ENCODE measurements at regions not wholly inside any gene's neighbourhood (a gene's known extent, or its start where the extent isn't known, plus 50 kb on each side); places are given as distances from the start of the nearest gene placed in this dataset.
"Not testable (repeated sequence)": the region's sequence is repeated elsewhere in the genome, so short reads cannot be mapped to it uniquely, and the experiment has no call there.

- POLR2A ChIA-PET (ENCODE audit: partially characterized antibody); H3K4me2 ChIP-seq (ENCODE audit: insufficient read depth in 1 of 2, low read depth in 2 of 2, low read length in 2 of 2); H3K79me1 ChIP-seq (ENCODE audit: low read depth, low read length); H3K23me2 ChIP-seq (ENCODE audit: low read depth, low read length); H3K4ac ChIP-seq (replicated peaks; ENCODE audit: insufficient read length, low read depth, low read length); H3K79me2 ChIP-seq (ENCODE audit: control insufficient read depth in 1 of 2, insufficient read depth in 2 of 2, low read length in 2 of 2); H3K9ac ChIP-seq (replicated peaks in 1 of 4; ENCODE audit: extremely low read depth in 1 of 4, low read depth in 3 of 4, low read length in 3 of 4); H2BK120ac ChIP-seq (replicated peaks; ENCODE audit: low read depth, low read length); H2BK12ac ChIP-seq (ENCODE audit: low read depth, low read length); H3K27ac ChIP-seq (ENCODE audit: low read depth, low read length); H3K36me3 ChIP-seq (ENCODE audit: control insufficient read depth in 2 of 4, insufficient read depth in 4 of 4, low read length in 3 of 4); H3K27me3 ChIP-seq (replicated peaks in 1 of 4; ENCODE audit: control insufficient read depth in 3 of 4, extremely low read depth in 1 of 4, insufficient read depth in 3 of 4, low read length in 3 of 4); H4K20me1 ChIP-seq (replicated peaks in 1 of 2; ENCODE audit: control insufficient read depth in 1 of 2, insufficient read depth in 2 of 2, low read length in 2 of 2); H4K5ac ChIP-seq (ENCODE audit: insufficient read length, low read depth, low read length); H4K8ac ChIP-seq (ENCODE audit: extremely low read depth, insufficient read depth, low read length); H4K91ac ChIP-seq (replicated peaks; ENCODE audit: insufficient read length, low read length); H2AFZ ChIP-seq (ENCODE audit: low read length); H2BK20ac ChIP-seq (ENCODE audit: low read length); H3K4me1 ChIP-seq (replicated peaks in 1 of 4; ENCODE audit: control insufficient read depth in 3 of 4, insufficient read depth in 4 of 4, low read length in 3 of 4); FAIRE-seq; H3K4me3 ChIP-seq (ENCODE audit: extremely low read depth in 1 of 4, insufficient read depth in 2 of 4, low read depth in 3 of 4, low read length in 4 of 4); H3K23ac ChIP-seq (ENCODE audit: insufficient read length); CTCF ChIA-PET (ENCODE audit: partially characterized antibody); H3K14ac ChIP-seq (ENCODE audit: insufficient read length); H3K56ac ChIP-seq (replicated peaks; ENCODE audit: insufficient read length, low read depth, low read length); H3K18ac ChIP-seq (ENCODE audit: extremely low read depth, low read length); H2BK5ac ChIP-seq (ENCODE audit: low read depth, low read length); H2AK5ac ChIP-seq (ENCODE audit: low read depth, low read length); DNase-seq (ENCODE audit: low read depth in 1 of 2, low spot score in 2 of 2); H2BK15ac ChIP-seq (ENCODE audit: low read length): not testable (repeated sequence)
- peaks cover 0 to 16% of the 10 kb centered on the region in 2 experiments; a peak in 2 of 4 replicates for H3K9me3 ChIP-seq (ENCODE audit: insufficient read depth in 2 of 2, low read depth in 1 of 2, low read length in 1 of 2)
- no CpG with 5 or more reads among the region's 11 CpGs for WGBS, 2 experiments (ENCODE audit: extremely low coverage in 1 of 2, insufficient coverage in 1 of 2, insufficient read length in 1 of 2, insufficient replicate concordance in 2 of 2, low coverage in 1 of 2, low lambda C conversion rate in 2 of 2, missing lambda C conversion rate in 1 of 2)
Observed at GRCh38 chr2:131836116-131836515, 308.4 kb downstream of the CCDC74A start.

- not testable (repeated sequence) for H4K8ac ChIP-seq (ENCODE audit: extremely low read depth, insufficient read depth, low read length)
Observed at GRCh38 chr2:131844044-131844443, 316.4 kb downstream of the CCDC74A start.

More at GRCh38 chr2:131844044-131844443, 316.4 kb downstream of the CCDC74A start:
- H3K79me2 ChIP-seq (ENCODE audit: control insufficient read depth in 1 of 2, insufficient read depth in 2 of 2, low read length in 2 of 2); H2BK15ac ChIP-seq (ENCODE audit: low read length); H2BK120ac ChIP-seq (replicated peaks; ENCODE audit: low read depth, low read length); H3K27ac ChIP-seq (ENCODE audit: low read depth, low read length); FAIRE-seq; H3K14ac ChIP-seq (ENCODE audit: insufficient read length); H2BK5ac ChIP-seq (ENCODE audit: low read depth, low read length); H3K56ac ChIP-seq (replicated peaks; ENCODE audit: insufficient read length, low read depth, low read length); H4K91ac ChIP-seq (replicated peaks; ENCODE audit: insufficient read length, low read length); H3K9ac ChIP-seq (replicated peaks in 1 of 4; ENCODE audit: extremely low read depth in 1 of 4, low read depth in 3 of 4, low read length in 3 of 4); DNase-seq (ENCODE audit: low read depth in 1 of 2, low spot score in 2 of 2); H2BK20ac ChIP-seq (ENCODE audit: low read length); H3K4ac ChIP-seq (replicated peaks; ENCODE audit: insufficient read length, low read depth, low read length); H3K79me1 ChIP-seq (ENCODE audit: low read depth, low read length); H4K5ac ChIP-seq (ENCODE audit: insufficient read length, low read depth, low read length); H3K4me2 ChIP-seq (ENCODE audit: insufficient read depth in 1 of 2, low read depth in 2 of 2, low read length in 2 of 2); H3K4me3 ChIP-seq (ENCODE audit: extremely low read depth in 1 of 4, insufficient read depth in 2 of 4, low read depth in 3 of 4, low read length in 4 of 4); H2BK12ac ChIP-seq (ENCODE audit: low read depth, low read length); H3K9me3 ChIP-seq (ENCODE audit: insufficient read depth in 2 of 2, low read depth in 1 of 2, low read length in 1 of 2); H3K23ac ChIP-seq (ENCODE audit: insufficient read length); H3K23me2 ChIP-seq (ENCODE audit: low read depth, low read length); POLR2A ChIA-PET (ENCODE audit: partially characterized antibody); H2AFZ ChIP-seq (ENCODE audit: low read length); H2AK5ac ChIP-seq (ENCODE audit: low read depth, low read length); H3K36me3 ChIP-seq (ENCODE audit: control insufficient read depth in 2 of 4, insufficient read depth in 4 of 4, low read length in 3 of 4); CTCF ChIA-PET (ENCODE audit: partially characterized antibody); H3K18ac ChIP-seq (ENCODE audit: extremely low read depth, low read length); H3K4me1 ChIP-seq (replicated peaks in 1 of 4; ENCODE audit: control insufficient read depth in 3 of 4, insufficient read depth in 4 of 4, low read length in 3 of 4); H4K20me1 ChIP-seq (replicated peaks in 1 of 2; ENCODE audit: control insufficient read depth in 1 of 2, insufficient read depth in 2 of 2, low read length in 2 of 2); H3K27me3 ChIP-seq (replicated peaks in 1 of 4; ENCODE audit: control insufficient read depth in 3 of 4, extremely low read depth in 1 of 4, insufficient read depth in 3 of 4, low read length in 3 of 4): not testable (repeated sequence)
- 79% methylated on average over 2 of the region's 2 CpGs; no CpG with 5 or more reads in 1 of the 2 experiments for WGBS, 2 experiments (ENCODE audit: extremely low coverage in 1 of 2, insufficient coverage in 1 of 2, insufficient read length in 1 of 2, insufficient replicate concordance in 2 of 2, low coverage in 1 of 2, low lambda C conversion rate in 2 of 2, missing lambda C conversion rate in 1 of 2)
